Left colon (tissue), 2 donors: ENCODE measurements at regions not wholly inside any gene's neighbourhood (a gene's known extent, or its start where the extent isn't known, plus 50 kb on each side); places are given as distances from the start of the nearest gene placed in this dataset.

ENCODE experiments used
- ATAC-seq: fragments of 200-7000 bp; cut with Tn5 transposase; one replicate; pipeline ENCODE4 v1.9.1; 2020; ENCODE audit warnings: mild to moderate bottlenecking, moderate library complexity
- DNase-seq, 2 donors: peaks; one replicate each; pipeline ENCODE4 v3.0.0-alpha.2; 2020
- intact Hi-C, 2 donors: fragments of 100-400 bp; cut with DNase I in 1 of 2; cut with micrococcal nuclease in 1 of 2; formaldehyde crosslinking; loops; one replicate each; pipeline versions ENCODE4 v1.11.2 to v1.14.0; 2022; cut with DNase I, micrococcal nuclease
- donor health status: DM: no; HTN: no; CAD: no.
- donor health status: DM: yes; HTN: yes; CAD: no.

DNA sequence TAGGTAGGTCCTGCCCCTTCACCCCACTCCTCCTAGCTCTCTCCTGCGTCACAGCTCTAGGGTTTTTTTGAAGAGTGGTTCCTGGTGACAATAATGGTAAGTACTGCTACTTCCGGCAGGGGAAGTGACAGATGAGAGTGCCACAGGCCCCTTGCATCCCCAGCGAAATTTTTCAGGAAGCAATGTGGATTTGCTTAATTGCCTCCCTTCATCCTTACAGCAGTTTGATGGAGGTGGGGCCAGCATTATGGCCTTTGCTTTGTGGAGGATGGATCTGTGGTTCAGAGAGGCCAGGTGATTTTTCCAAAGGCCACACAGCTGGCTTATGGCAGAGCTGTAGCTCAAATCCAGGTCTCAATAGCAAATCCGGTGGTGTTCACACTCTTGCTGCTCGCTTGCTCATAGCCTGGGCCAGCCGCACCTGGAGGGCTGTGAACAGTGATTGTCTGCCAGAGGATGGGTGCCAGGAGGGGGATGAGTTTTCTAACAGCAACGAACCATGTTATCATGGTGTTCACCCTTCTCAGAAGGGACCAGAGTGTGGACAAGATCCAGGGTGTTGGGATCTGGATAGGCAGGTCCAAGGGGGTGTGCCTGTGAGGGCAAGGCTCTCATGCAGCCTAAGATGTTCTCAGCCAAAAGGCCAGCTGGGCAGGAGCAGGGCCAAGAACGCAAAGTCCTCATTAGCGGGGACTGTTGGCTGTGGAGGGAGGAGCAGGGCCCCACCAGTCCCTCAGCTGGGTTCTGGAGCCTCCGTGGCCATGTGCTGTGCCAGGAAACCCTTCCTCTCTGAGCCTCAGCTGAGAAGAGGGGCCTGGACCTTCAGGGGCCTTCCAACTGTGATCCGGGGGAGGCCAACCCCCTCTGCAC is 89.0 kb downstream of the EMX2 start:
- ATAC-seq (no peak), DNase-seq (no peak)
- intact Hi-C loops: no loop called here

GRCh38 chr10:117632406-117632805 is 89.9 kb downstream of the EMX2 start:
- intact Hi-C loops: no loop called here
- ATAC-seq: no peak
- DNase-seq: no peak

- ATAC-seq: no peak
- intact Hi-C loops: no loop called here
These were observed 93.3 kb downstream of the EMX2 start for GRCh38 chr10:117635826-117636225.

GRCh38 chr10:117638200-117638599 is 95.7 kb downstream of the EMX2 start:
- intact Hi-C loops: no loop called here
- ATAC-seq (no peak), DNase-seq (no peak)

More at GRCh38 chr10:117635826-117636225, 93.3 kb downstream of the EMX2 start:
- DNase-seq: no peak

DNA sequence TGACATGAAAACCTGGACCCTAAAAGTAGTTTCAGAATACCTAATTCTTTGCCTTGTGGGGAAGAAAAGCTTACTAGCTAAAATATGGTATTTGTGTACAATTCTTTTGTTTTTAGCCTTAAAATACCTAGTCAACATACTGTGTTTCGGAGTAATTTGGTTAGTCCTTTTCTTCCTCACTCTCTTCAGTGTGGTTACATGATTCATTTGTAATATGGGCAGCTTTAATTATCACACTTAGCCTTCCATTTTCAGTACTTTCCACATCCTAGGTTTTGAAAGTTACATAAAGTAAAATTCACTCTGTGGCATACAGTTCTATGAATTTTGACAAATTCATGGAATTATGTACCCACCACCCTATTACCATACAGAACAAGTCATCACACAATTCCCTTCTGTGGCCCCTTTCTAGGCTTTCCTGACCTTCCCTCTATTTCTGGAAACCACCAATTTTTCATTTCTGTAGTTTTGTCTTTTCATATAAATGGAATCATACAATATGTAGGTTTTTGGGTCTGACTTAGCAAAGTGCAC is 96.2 kb downstream of the EMX2 start:
- DNase-seq: no peak
- intact Hi-C loops: no loop called here
- ATAC-seq: no peak

GRCh38 chr10:117640406-117640805 is 97.9 kb downstream of the EMX2 start:
- DNase-seq: no peak
- no peak for ATAC-seq
- intact Hi-C loops: no loop called here

DNA sequence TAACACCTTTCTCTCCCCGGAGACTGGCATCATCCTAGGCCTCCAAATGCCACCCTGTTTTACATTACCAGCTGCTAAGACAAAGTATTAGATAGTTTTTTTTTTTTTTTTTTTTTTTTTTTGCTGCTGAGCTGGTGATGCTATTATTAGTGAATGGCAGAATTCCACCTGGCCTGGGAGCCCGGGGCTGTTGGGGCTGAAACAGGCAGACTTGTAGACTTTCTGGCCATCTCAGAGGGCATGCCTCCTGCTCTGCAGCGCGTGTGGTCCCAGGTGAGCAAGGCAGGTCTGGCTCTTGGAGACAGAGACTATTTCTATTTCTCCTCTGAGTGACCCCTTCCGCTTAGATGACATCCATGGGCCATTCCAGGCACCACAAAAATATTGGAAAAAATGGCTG is 104.2 kb downstream of the EMX2 start:
- ATAC-seq: no peak
- no peak for DNase-seq
- intact Hi-C loops: no loop called here

GRCh38 chr10:117647306-117647705 is 104.8 kb downstream of the EMX2 start:
- no peak for DNase-seq
- no peak for ATAC-seq
- intact Hi-C loops: no loop called here

DNA sequence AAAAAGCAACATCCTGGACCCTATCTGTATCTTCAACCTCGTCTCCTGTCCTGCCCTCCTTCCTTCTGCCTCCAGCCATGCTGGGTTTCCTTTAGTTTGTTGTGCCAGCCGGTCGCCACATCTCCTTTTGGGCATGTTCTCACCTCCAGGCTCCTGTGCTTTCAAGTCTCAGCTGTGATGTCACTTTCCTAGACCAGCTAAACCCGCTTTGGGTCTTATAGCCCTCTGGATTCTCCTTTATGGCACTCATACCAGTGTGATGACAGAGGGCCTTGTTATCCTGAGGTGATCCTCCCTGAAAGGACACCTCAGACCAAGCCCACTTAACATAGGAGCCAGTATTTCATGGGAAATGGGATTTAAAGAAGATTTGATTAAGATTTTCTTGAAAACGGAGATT is 108.6 kb downstream of the EMX2 start:
- ATAC-seq (no peak), DNase-seq (no peak)
- intact Hi-C loops: no loop called here

DNA sequence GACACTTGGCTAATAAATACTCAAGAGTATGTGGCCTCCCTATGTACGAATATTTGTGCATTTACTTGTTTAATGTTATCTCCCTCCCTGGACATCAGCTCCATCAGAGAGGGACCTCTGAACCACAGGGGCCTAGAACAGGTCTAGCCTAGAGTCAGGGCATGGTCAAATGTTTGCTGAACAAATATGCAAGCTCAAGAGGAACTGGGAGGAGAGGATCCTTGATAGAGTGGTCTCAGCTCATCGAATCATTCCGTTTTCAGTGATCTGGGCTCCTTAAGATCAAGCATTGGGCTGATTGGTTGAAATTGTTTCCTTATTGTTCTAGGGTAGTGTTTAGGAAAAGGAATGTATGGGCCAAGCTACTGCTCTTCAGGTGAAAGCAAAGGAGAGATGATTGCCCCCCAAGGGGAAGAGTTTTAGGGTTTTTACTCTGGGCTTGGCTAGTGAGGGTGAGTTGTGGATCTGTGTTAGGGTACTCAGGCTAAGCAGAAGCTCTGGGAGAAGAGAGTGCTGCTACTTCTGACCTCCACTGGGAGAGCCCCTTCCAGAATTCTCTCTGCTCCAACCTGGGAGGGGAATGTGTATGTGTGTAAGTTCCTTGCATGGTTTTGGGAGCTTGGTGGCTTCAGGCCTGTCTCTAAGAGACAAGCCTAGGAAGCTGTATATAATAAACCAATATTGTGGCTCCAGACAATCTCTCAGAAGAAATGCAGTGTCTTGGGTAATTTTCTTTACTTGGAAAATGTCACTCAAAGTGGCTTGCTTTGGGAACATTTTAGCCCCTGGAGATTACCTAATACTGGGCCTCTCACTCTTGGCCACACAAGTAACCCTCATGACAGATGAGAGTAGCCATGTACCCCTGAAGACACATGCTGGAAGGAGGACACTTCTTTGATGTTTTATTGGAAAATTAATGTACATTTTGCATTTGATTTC is 110.0 kb downstream of the EMX2 start:
- no peak for ATAC-seq

DNA sequence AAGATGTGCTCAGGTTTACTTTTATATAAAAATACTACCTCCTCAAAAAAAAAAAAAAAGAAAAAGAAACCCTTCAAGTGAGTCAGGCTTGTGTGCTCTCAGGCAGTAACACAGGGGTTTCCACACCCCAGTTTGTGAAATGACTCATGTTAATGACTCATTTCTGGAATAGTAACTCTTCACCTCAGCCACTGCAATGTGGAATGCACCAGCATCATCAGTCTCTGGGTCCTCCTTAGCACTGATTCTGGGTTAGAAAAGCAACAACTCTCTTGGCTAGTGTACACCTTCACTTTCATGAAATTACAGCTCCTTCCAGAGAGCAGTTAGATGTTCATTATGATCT is 110.6 kb downstream of the EMX2 start:
- no peak for DNase-seq
- no peak for ATAC-seq
- intact Hi-C loops: no loop called here

More for the DNA sequence above, 110.0 kb downstream of the EMX2 start:
- no peak for DNase-seq
- intact Hi-C loops: no loop called here

DNA sequence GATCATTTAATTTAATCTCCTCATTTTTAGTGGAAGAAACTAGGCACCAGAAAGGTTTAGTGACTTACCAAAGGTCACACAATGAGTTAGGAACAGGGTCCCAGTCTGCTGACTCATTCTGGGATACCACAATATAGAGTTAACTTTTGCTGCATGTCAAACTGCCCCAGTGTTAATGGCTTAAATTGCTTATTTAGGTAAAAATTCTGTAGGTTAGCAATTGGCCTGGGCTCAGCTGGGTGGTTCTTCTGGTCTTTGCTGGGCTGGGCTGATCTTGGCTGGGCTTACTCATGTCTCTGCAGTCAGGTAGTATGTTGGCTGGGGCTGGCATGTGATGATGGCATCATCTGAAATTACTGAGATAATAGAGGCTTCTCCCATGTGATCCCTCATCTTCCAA is 111.6 kb downstream of the EMX2 start:
- intact Hi-C loops: no loop called here
- DNase-seq: no peak
- ATAC-seq: no peak

DNA sequence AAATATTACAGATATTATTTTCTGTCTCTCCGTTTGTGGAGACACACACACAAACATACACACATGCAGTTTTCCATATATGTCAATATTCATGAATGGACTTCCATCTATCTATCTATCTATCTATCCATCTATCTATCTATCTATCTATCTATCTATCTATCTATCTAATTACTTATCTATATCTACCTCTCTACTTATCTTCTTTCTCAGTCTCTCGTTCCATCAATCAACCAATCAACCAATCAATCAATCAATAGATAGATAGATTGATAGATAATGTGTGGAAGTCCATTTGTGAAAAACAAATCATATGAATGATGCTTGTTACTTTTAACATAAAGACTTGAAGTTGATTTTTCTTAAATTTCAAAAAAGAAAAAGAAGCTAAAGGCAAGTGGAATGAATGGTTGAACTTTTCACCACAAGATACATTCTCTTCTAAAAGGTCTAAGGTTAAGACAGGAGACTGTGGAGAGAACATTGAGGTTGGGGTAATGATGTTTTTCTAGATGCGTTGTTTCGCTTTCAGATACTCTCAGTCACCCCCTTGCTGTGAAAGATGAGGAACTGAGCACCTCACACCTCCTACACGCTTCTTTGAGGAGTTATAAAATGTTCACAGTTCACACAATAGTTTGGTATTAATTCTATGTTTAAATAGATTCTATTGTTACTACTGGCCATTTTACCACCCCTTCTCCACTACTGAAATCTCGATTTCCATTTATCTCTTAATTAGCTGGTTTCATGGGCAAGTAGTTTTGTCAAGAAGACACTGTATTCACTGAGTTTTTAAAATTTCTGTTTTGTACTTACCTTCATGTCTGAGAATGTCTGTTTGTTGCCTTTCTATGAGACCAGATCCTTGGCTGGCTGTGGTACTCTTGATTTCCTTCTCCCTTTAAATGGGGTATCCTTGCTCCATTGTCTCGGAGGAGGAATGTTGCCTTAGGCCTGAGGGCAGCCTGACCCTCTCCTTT is 114.1 kb downstream of the EMX2 start:
- no peak for DNase-seq
- no peak for ATAC-seq
- intact Hi-C loops: no loop called here

DNA sequence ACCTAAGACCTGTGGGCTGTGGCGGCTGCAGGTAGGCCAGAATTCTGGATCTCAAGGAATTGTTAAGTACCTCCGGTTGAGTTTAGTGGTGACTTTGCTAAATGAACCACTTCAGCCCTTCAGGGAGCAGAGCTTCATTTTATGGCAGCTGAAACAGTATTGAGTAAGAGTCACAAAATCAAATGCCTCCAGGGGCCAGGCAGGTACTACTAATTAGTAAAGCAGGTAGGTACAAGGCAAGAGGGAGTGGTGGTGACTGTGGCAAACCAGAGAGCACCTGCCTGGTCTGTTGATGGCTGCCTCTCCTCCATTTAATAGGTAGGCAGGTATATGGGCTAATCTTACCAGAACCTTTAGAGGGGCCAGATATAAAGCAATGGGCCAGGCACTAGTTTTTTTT is 118.8 kb downstream of the EMX2 start:
- intact Hi-C loops: no loop called here
- no peak for ATAC-seq
- DNase-seq: no peak

GRCh38 chr10:117662126-117662525 is 119.6 kb downstream of the EMX2 start:
- no peak for ATAC-seq
- no peak for DNase-seq
- intact Hi-C loops: no loop called here

DNA sequence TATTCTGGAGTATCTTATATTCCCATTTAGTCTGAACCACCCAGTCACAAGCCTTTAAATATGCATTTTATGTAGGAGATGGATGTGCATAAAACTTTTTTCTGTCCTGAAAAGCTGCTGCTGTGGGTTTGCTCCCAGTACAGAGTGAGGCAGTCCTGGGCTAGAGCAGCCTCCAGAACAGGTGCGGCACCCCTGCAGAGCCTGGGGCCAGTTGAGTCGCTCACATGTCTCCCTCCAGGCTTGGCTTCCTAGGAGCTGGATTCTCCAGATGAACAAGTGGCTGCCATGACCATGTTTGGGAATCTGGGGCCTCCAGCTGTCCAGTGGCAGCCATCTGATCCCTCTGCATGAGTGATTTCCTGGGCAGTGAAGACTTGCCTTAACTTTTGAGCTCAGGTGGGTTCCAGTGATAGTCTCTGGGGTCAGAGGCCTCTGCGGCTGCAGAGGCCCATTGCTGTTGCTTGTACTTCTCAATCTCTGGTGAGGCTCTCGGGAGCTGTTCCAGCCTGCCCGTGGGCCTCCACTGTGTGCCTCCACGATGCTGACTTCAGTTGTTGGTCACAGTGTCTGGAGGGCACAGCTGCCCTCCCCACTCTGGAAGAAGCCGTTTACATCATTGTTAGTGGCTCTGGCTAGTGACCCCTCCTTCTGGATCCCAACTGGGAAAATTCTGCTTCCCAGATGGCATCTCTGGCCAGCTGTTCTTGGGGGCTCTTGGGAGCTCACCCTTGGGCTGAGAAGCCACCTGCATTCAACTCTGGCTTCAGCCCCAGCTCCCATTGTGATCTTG is 120.4 kb downstream of the EMX2 start:
- ATAC-seq: no peak
- DNase-seq: no peak
- intact Hi-C loops: no loop called here

- intact Hi-C loops: no loop called here
- DNase-seq: no peak
- ATAC-seq: no peak
These were observed 121.2 kb downstream of the EMX2 start for GRCh38 chr10:117663750-117664149.

DNA sequence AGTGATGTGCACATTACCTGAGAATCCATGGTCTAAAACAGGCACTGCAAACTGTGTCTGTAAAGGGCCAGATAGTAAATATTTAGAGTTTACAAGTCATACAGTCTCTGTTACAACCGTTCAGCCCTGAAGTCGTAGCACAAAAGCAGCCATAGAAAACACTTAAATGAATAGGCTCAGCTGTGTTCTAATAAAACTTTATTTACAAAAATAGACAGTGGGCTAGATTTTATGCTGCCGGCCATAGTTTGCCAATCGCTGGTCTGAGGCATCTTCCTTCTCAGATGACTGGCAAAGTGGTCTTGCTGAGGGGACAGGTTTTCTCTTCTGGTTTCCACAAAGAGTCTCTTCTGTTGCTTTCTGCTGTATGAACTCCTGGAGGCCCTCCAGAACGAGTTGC is 121.7 kb downstream of the EMX2 start:
- DNase-seq (no peak), ATAC-seq (no peak)
- intact Hi-C loops: no loop called here
